GM19463 (cell line): ENCODE measurements at regions not wholly inside any gene's neighbourhood (a gene's known extent, or its start where the extent isn't known, plus 50 kb on each side); places are given as distances from the start of the nearest gene placed in this dataset.
A peak's percentile ranks its signal among the peaks of the same experiment; 100 is the strongest.

Experiments
- ATAC-seq: cut with Tn5 transposase; IDR thresholded peaks from one replicate; pipeline ENCODE4 v1.9.1; 2021; ENCODE audit warnings: mild to moderate bottlenecking, moderate library complexity; ENCODE audit not compliant: unreplicated experiment

GRCh38 chr11:82676483-82677094, 57.1 kb downstream of the FAM181B start:
- no peak for ATAC-seq

GRCh38 chr11:82675838-82676237, 57.8 kb downstream of the FAM181B start:
- ATAC-seq: no peak

GRCh38 chr11:82673631-82674030, 60.0 kb downstream of the FAM181B start:
- no peak for ATAC-seq

GRCh38 chr11:82671451-82671850, 62.2 kb downstream of the FAM181B start:
- no peak for ATAC-seq

GRCh38 chr11:82663535-82663934, 70.1 kb downstream of the FAM181B start:
- ATAC-seq: no peak

GRCh38 chr11:82653752-82654151, 79.9 kb downstream of the FAM181B start:
- ATAC-seq: no peak

- no peak for ATAC-seq
Observed at GRCh38 chr11:82639251-82639650, 94.4 kb downstream of the FAM181B start.

GRCh38 chr11:82636615-82637014, 97.0 kb downstream of the FAM181B start:
- no peak for ATAC-seq

GRCh38 chr11:82634091-82634490, 99.6 kb downstream of the FAM181B start:
- no peak for ATAC-seq

GRCh38 chr11:82631722-82632630, 101.7 kb downstream of the FAM181B start:
- peak; percentile 83 for ATAC-seq

- no peak for ATAC-seq
Observed at GRCh38 chr11:82610671-82611070, 123.0 kb downstream of the FAM181B start.

- no peak for ATAC-seq
Observed at GRCh38 chr11:82606738-82607137, 126.9 kb downstream of the FAM181B start.

- no peak for ATAC-seq
Observed at GRCh38 chr11:82601711-82602110, 132.0 kb downstream of the FAM181B start.

GRCh38 chr11:82599836-82600235, 133.8 kb downstream of the FAM181B start:
- ATAC-seq: no peak

- ATAC-seq: no peak
Observed at GRCh38 chr11:82586581-82586980, 147.1 kb downstream of the FAM181B start.

GRCh38 chr11:82577246-82577645, 156.4 kb downstream of the FAM181B start:
- ATAC-seq: no peak

GRCh38 chr11:82560836-82561235, 172.8 kb downstream of the FAM181B start:
- ATAC-seq: no peak

GRCh38 chr11:82559609-82560008, 174.1 kb downstream of the FAM181B start:
- no peak for ATAC-seq

GRCh38 chr11:82557274-82557673, 176.4 kb downstream of the FAM181B start:
- ATAC-seq: peak; percentile 100

GRCh38 chr11:82556210-82556609, 177.5 kb downstream of the FAM181B start:
- no peak for ATAC-seq

- no peak for ATAC-seq
Observed at GRCh38 chr11:82546661-82547557, 186.8 kb downstream of the FAM181B start.
